Fibroblast of skin of left quadriceps (primary cell): ENCODE measurements at regions not wholly inside any gene's neighbourhood (a gene's known extent, or its start where the extent isn't known, plus 50 kb on each side); places are given as distances from the start of the nearest gene placed in this dataset.
A peak's percentile ranks its signal among the peaks of the same experiment; 100 is the strongest.

Source experiments
- DNase-seq, 2 experiments: peaks; one replicate each; pipeline ENCODE4 v3.0.0-alpha.2; 2013; ENCODE audit warnings: low read depth in 2 of 2

- DNase-seq, result no peak
Observed at GRCh38 chr13:103222683-103223082, 156.5 kb upstream of the SLC10A2 start.

GRCh38 chr13:103218253-103218652, 152.0 kb upstream of the SLC10A2 start:
- no peak for DNase-seq

- no peak for DNase-seq
Observed at GRCh38 chr13:103213152-103213551, 146.9 kb upstream of the SLC10A2 start.

GRCh38 chr13:103210348-103210747, 144.1 kb upstream of the SLC10A2 start:
- DNase-seq, result no peak

GRCh38 chr13:103203735-103204330, 137.6 kb upstream of the SLC10A2 start:
- DNase-seq, result no peak

- no peak for DNase-seq
Observed at GRCh38 chr13:103200118-103200885, 134.1 kb upstream of the SLC10A2 start.

GRCh38 chr13:103199380-103200088, 133.3 kb upstream of the SLC10A2 start:
- DNase-seq, result no peak

GRCh38 chr13:103196356-103196755, 130.1 kb upstream of the SLC10A2 start:
- DNase-seq, result no peak

GRCh38 chr13:103195762-103196161, 129.5 kb upstream of the SLC10A2 start:
- DNase-seq, result no peak

GRCh38 chr13:103194871-103195270, 128.7 kb upstream of the SLC10A2 start:
- no peak for DNase-seq

GRCh38 chr13:103192511-103193135, 126.4 kb upstream of the SLC10A2 start:
- DNase-seq, result peak; percentile 15 to 18

- no peak for DNase-seq
Observed at GRCh38 chr13:103190841-103191240, 124.6 kb upstream of the SLC10A2 start.

GRCh38 chr13:103188713-103189326, 122.6 kb upstream of the SLC10A2 start:
- DNase-seq, result peak; percentile 16 to 18

GRCh38 chr13:103187721-103188156, 121.5 kb upstream of the SLC10A2 start:
- DNase-seq, result no peak

- DNase-seq, result no peak
Observed at GRCh38 chr13:103184413-103184812, 118.2 kb upstream of the SLC10A2 start.

- DNase-seq, result peak in 1 of 2 experiments; percentile 3
Observed at GRCh38 chr13:103178986-103179943, 113.0 kb upstream of the SLC10A2 start.

GRCh38 chr13:103174966-103175365, 108.7 kb upstream of the SLC10A2 start:
- DNase-seq, result no peak

GRCh38 chr13:103168901-103169508, 102.8 kb upstream of the SLC10A2 start:
- DNase-seq, result no peak

GRCh38 chr13:103164251-103164650, 98.0 kb upstream of the SLC10A2 start:
- DNase-seq, result no peak

- DNase-seq, result no peak
Observed at GRCh38 chr13:103161476-103161875, 95.3 kb upstream of the SLC10A2 start.
